NCI-H2196 (cell line): ENCODE measurements at regions not wholly inside any gene's neighbourhood (a gene's known extent, or its start where the extent isn't known, plus 50 kb on each side); places are given as distances from the start of the nearest gene placed in this dataset.
"Not testable (repeated sequence)": the region's sequence is repeated elsewhere in the genome, so short reads cannot be mapped to it uniquely, and the experiment has no call there.

Source experiments
- DNase-seq: peaks from one replicate; lab custom pipeline; 2025; ENCODE audit not compliant: unreplicated experiment; lab: John Stamatoyannopoulos, UW

GRCh38 chr12:19819231-19819630 lies 379.9 kb downstream of the AEBP2 start:
- no peak for DNase-seq

- no peak for DNase-seq
These were observed 383.2 kb downstream of the AEBP2 start for GRCh38 chr12:19822476-19822875.

GRCh38 chr12:19823326-19823725 lies 384.0 kb downstream of the AEBP2 start:
- not testable (repeated sequence) for DNase-seq

- no peak for DNase-seq
These were observed 387.8 kb downstream of the AEBP2 start for GRCh38 chr12:19826980-19827550.

- DNase-seq: no peak
These were observed 390.0 kb downstream of the AEBP2 start for GRCh38 chr12:19829100-19829853.

DNA sequence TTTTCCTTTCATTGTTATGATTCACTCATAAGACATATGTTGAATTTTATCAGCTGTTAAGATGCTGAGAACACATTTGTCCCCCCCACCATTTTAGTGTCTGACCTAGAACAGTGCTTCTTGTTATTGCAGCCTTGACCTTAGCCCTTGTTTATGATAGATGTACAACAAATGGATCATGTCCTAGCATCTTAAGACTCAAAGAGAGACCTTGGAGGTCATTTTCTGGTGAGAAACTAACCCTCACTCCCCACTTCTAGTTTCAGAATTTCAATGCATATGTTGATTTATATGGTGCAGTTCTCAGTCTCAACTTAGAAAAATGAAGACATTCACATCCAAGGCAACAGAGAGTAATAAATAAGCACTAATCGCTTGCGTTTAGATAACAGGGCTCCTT lies 391.2 kb downstream of the AEBP2 start:
- DNase-seq: no peak

GRCh38 chr12:19833775-19834501 lies 394.6 kb downstream of the AEBP2 start:
- no peak for DNase-seq

- no peak for DNase-seq
These were observed 395.3 kb downstream of the AEBP2 start for GRCh38 chr12:19834592-19834991.

GRCh38 chr12:19836056-19836455 lies 396.8 kb downstream of the AEBP2 start:
- DNase-seq: no peak

- no peak for DNase-seq
These were observed 397.2 kb downstream of the AEBP2 start for GRCh38 chr12:19836456-19836855.

- DNase-seq: no peak
These were observed 398.3 kb downstream of the AEBP2 start for GRCh38 chr12:19837543-19837942.

GRCh38 chr12:19841451-19841850 lies 402.2 kb downstream of the AEBP2 start:
- DNase-seq: no peak

DNA sequence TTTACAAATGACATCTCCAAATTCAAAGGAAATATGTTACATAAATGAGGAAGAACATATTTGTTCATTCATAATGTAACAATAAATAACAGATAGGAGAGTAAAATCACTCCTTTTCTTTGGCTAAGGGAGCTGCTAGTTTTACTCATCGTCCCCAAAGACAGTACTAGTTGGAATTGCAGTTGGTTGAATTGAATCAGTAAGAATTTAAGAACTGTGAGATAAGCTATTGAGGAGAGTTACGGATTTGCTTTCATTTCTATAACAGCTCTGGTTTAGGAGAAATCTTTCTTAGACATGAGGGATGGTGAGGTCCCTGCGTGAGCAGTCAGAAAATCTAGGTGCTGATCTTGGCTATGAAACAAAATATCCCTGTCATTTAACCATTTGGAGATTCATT lies 402.8 kb downstream of the AEBP2 start:
- no peak for DNase-seq

DNA sequence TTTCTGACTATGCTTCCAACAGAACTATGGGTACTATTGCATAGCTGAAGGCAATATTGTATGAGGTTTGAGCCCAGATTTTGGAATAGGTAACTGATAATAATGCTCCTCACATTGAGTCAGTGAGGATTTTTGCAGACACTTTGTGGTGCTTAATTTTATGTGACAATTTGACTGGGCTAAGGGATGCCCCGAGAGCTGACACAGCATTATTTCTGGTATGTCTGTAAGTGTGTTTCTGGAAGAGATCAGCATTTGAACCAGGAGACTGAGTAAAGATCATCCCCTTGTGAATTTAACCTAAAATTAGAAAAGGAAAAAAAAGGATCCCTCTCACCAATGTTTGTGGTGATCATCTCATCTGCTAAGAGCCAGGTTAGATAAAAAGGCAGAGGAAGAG lies 404.9 kb downstream of the AEBP2 start:
- DNase-seq: no peak

DNA sequence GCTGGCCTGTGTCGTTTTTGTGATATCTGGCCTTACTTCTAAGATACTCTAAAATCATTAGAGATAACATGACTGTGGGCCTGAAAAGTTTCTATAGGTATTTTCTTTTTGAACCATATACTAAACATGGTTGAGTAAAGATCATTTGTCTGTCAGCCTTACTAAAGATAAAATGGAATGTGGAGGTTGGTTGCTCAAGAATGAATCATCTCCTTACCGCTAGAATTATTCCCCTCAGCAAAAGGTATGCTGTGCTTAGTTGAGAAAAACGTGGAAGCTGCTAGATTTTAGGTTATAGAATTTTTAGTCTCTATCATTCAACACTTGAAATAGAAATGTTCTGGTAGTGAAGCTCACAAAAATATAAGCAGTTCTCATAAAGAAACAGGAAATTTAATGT lies 407.3 kb downstream of the AEBP2 start:
- no peak for DNase-seq

DNA sequence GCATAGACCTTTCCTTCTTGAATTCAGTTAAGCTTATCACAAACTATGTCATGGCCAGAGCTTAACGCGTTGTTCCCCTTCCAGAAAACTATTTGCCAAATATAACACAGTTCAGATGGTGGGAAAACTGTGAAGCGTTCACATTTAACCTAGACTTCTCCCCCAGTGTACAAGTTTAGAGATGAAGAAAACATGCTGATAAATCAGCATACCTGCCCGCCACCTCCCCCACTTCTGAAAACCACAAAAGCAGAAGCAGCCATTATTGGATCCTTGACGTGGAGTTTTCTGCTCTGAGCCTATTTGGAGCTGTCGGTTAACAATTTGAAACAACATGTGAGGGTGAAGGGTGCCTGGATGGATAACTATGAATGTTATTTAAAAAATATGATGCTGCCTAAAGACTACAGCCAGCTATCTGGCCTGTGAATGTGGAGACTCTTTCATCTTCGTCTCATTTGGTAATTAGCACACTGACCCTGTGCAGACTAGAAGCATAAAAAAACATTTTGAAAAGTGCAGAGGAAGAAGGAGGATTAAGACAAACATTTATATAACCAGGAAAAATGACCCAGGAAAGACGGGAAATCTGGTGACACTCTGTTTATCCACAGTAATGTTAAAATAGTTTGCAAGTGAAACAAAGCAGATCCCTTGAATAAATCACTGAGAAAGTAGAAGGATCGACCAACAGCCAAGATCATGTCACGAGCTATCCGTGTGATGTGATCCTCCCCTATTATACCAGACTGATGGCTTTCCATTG lies 408.2 kb downstream of the AEBP2 start:
- no peak for DNase-seq

GRCh38 chr12:19848421-19848820 lies 409.1 kb downstream of the AEBP2 start:
- DNase-seq: no peak

DNA sequence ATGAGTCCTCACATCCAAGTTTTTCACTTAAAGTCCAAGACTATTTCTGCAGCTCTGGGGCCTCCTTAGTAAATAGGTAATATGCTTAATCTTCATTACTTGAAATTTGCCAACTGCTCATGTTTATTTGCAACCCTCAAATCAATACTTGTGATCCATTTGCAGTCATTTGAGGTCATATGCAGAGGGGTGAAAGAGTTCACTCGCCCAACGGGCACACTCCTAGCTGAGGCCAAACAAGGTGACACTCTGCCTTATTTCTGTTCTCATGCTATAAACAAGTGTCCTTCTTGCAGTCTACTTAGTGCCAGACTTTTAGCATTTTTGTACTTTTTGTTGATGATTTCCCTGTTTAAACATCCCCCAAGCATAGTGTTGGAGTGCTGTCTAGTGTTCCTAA lies 409.9 kb downstream of the AEBP2 start:
- DNase-seq: no peak

GRCh38 chr12:19850346-19851065 lies 411.2 kb downstream of the AEBP2 start:
- DNase-seq: no peak

GRCh38 chr12:19852100-19852855 lies 413.0 kb downstream of the AEBP2 start:
- DNase-seq: no peak
